Left ventricle myocardium inferior (tissue), 1 donor: ENCODE measurements at regions not wholly inside any gene's neighbourhood (a gene's known extent, or its start where the extent isn't known, plus 50 kb on each side); places are given as distances from the start of the nearest gene placed in this dataset.
"Not testable (repeated sequence)": the region's sequence is repeated elsewhere in the genome, so short reads cannot be mapped to it uniquely, and the experiment has no call there.

Experiments used
- DNase-seq: peaks from one replicate; pipeline ENCODE4 v3.0.0-alpha.2; 2020
- H3K27ac ChIP-seq: fragments of 200-600 bp; replicated peaks from 2 replicates; pipeline ENCODE4 v1.8.0; 2021
- H3K27me3 ChIP-seq: fragments of 200-600 bp; 2 replicates; pipeline ENCODE4 v1.8.0; 2021; ENCODE audit warnings: low read depth
- H3K36me3 ChIP-seq: fragments of 200-600 bp; 2 replicates; pipeline ENCODE4 v1.8.0; 2021
- H3K4me1 ChIP-seq: fragments of 200-600 bp; 2 replicates; pipeline ENCODE4 v1.8.0; 2021
- H3K4me3 ChIP-seq: fragments of 200-600 bp; 2 replicates; pipeline ENCODE4 v1.8.0; 2021; ENCODE audit warnings: mild to moderate bottlenecking, moderate library complexity
- H3K9me3 ChIP-seq: fragments of 200-600 bp; replicated peaks from 2 replicates; pipeline ENCODE4 v1.8.0; 2021
- CTCF ChIP-seq: fragments of 200-600 bp; IDR thresholded peaks from 2 replicates; pipeline ENCODE4 v1.8.0; 2021; ENCODE audit warnings: antibody characterized with exemption, mild to moderate bottlenecking, borderline replicate concordance
- intact Hi-C: fragments of 100-400 bp; cut with micrococcal nuclease; formaldehyde crosslinking; loops from one replicate; pipeline ENCODE4 v1.11.0; 2022
- donor health status: DM: no; HTN: yes; CAD: no; lungs with severe emphysema.

GRCh38 chr16:59469266-59469665 lies 735.1 kb upstream of the GOT2 start:
- Histone ChIP-seq H3K4me1 (no peaks in the 10 kb centered on the region), H3K4me3 (no peak overlapping the region), H3K27ac (no peak overlapping the region), H3K9me3 (peaks cover 5% of the 10 kb centered on the region), H3K27me3 (no peaks in the 10 kb centered on the region), H3K36me3 (no peaks in the 10 kb centered on the region)
- no peak for DNase-seq
- intact Hi-C loops: no loop called here
- no peak for TF ChIP-seq CTCF

- Histone ChIP-seq H3K27ac (no peak overlapping the region), H3K27me3 (no peaks in the 10 kb centered on the region), H3K9me3 (no peaks in the 10 kb centered on the region), H3K4me3 (no peak overlapping the region), H3K4me1 (no peaks in the 10 kb centered on the region), H3K36me3 (no peaks in the 10 kb centered on the region)
- no peak for TF ChIP-seq CTCF
- intact Hi-C loops: no loop called here
- no peak for DNase-seq
Measured at GRCh38 chr16:59463776-59464175, 729.7 kb upstream of the GOT2 start.

GRCh38 chr16:59459806-59460205 lies 725.7 kb upstream of the GOT2 start:
- Histone ChIP-seq H3K4me1 (no peaks in the 10 kb centered on the region), H3K27me3 (no peaks in the 10 kb centered on the region), H3K9me3 (no peaks in the 10 kb centered on the region), H3K4me3 (no peak overlapping the region), H3K36me3 (no peaks in the 10 kb centered on the region), H3K27ac (no peak overlapping the region)
- intact Hi-C loops: no loop called here
- DNase-seq: no peak
- no peak for TF ChIP-seq CTCF

GRCh38 chr16:59455497-59455896 lies 721.4 kb upstream of the GOT2 start:
- Histone ChIP-seq H3K9me3 (peaks cover 28% of the 10 kb centered on the region), H3K27me3 (no peaks in the 10 kb centered on the region), H3K36me3 (no peaks in the 10 kb centered on the region), H3K4me1 (no peaks in the 10 kb centered on the region), H3K4me3 (no peak overlapping the region), H3K27ac (no peak overlapping the region)
- no peak for DNase-seq
- intact Hi-C loops: no loop called here
- TF ChIP-seq CTCF: no peak

- H3K27ac ChIP-seq, H3K4me3 ChIP-seq, intact Hi-C loops, H3K36me3 ChIP-seq, H3K27me3 ChIP-seq, DNase-seq, H3K4me1 ChIP-seq: not testable (repeated sequence)
- peaks cover 42% of the 10 kb centered on the region for H3K9me3 ChIP-seq
Measured at GRCh38 chr16:59450513-59450912, 716.4 kb upstream of the GOT2 start.

- Histone ChIP-seq H3K9me3 (peaks cover 55% of the 10 kb centered on the region), H3K36me3 (no peaks in the 10 kb centered on the region), H3K27ac (no peak overlapping the region), H3K4me1 (no peaks in the 10 kb centered on the region), H3K4me3 (no peak overlapping the region), H3K27me3 (no peaks in the 10 kb centered on the region)
- no peak for DNase-seq
- TF ChIP-seq CTCF: no peak
- intact Hi-C loops: no loop called here
Measured at GRCh38 chr16:59440502-59440901, 706.4 kb upstream of the GOT2 start.
